ENCODE measurements at regions not wholly inside any gene's neighbourhood (a gene's known extent, or its start where the extent isn't known, plus 50 kb on each side); places are given as distances from the start of the nearest gene placed in this dataset.

DNA sequence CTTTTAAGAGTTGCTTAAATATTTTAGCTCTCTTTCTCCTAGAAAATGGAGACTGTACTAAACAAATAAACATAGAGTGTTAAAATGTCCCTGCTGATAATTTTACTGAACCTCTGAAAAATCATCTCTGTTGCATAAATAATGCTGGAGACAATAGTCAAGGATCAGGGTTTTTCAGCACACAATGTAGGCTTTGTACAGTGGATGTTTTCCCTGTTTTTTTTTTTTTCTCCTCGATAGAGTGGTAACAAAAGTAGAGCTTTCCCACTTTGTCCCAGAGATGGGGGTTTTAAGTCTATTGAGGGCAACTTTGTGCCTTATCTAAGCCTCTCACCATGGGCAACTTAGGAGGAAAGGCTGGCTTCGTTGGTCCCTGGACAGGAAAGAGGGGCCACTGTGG is 222.6 kb upstream of the HDDC2 start:
- POLR2A ChIA-PET, result interaction anchor here (1.4 kb wide), 1 partner anchor 25 kb away, joined by 3 read pairs; no protein-coding TSS in a partner anchor
- no peak for FAIRE-seq
- TF ChIP-seq ZNF512 (tag; IDR thresholded peaks at IDR 0.05) (no peak), FOSL1 (tag; conservative IDR thresholded peaks at IDR 0.05) (no peak), MEIS2 (IDR thresholded peaks at IDR 0.05; ENCODE audit: partially characterized antibody) (no peak), ZBTB26 (CRISPR knock-in tag; IDR thresholded peaks at IDR 0.05) (no peak), NR3C1 (CRISPR knock-in tag; IDR thresholded peaks at IDR 0.05) (no peak), HNRNPL (IDR thresholded peaks at IDR 0.05; ENCODE audit: low read depth, low read length) (no peak), ZNF143 (CRISPR knock-in tag; IDR thresholded peaks at IDR 0.05) (no peak), ZNF830 (CRISPR knock-in tag; IDR thresholded peaks at IDR 0.05) (no peak), CREB1 (IDR thresholded peaks at IDR 0.05) (no peak), CREB1 (CRISPR knock-in tag; IDR thresholded peaks at IDR 0.05) (no peak), ILF3 (IDR thresholded peaks at IDR 0.05; ENCODE audit: borderline replicate concordance) (no peak), ZNF77 (CRISPR knock-in tag; IDR thresholded peaks at IDR 0.05) (no peak), HMGN3 (IDR thresholded peaks at IDR 0.05; ENCODE audit: borderline replicate concordance, extremely low read depth, insufficient read length, low read depth, low read length) (no peak), THAP12 (CRISPR knock-in tag; IDR thresholded peaks at IDR 0.05) (no peak), FUS (optimal IDR thresholded peaks at IDR 0.05; ENCODE audit: low read depth, low read length) (no peak)
- TF ChIP-seq, protein P1, sequence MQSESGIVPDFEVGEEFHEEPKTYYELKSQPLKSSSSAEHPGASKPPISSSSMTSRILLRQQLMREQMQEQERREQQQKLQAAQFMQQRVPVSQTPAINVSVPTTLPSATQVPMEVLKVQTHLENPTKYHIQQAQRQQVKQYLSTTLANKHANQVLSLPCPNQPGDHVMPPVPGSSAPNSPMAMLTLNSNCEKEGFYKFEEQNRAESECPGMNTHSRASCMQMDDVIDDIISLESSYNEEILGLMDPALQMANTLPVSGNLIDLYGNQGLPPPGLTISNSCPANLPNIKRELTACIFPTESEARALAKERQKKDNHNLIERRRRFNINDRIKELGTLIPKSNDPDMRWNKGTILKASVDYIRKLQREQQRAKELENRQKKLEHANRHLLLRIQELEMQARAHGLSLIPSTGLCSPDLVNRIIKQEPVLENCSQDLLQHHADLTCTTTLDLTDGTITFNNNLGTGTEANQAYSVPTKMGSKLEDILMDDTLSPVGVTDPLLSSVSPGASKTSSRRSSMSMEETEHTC (IDR thresholded peaks at IDR 0.05), result no peak
- TF ChIP-seq, protein P2, sequence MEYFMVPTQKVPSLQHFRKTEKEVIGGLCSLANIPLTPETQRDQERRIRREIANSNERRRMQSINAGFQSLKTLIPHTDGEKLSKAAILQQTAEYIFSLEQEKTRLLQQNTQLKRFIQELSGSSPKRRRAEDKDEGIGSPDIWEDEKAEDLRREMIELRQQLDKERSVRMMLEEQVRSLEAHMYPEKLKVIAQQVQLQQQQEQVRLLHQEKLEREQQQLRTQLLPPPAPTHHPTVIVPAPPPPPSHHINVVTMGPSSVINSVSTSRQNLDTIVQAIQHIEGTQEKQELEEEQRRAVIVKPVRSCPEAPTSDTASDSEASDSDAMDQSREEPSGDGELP (CRISPR knock-in tag; IDR thresholded peaks at IDR 0.05; ENCODE audit: borderline replicate concordance), result no peak

More for the DNA sequence above, 222.6 kb upstream of the HDDC2 start:
- no peak for ATAC-seq
- Histone ChIP-seq H3K4me2 (ENCODE audit: insufficient read depth, low read length) (no peak overlapping the region), H2AFZ (ENCODE audit: low read depth, low read length) (no peak overlapping the region), H3K36me3 (ENCODE audit: control insufficient read depth, insufficient read depth, low read length) (no peaks in the 10 kb centered on the region), H3K9ac (ENCODE audit: insufficient read depth in 1 of 2, low read depth in 2 of 2, low read length in 2 of 2) (no peak overlapping the region), H3K9me1 (ENCODE audit: control insufficient read depth, insufficient read depth, low read length) (no peaks in the 10 kb centered on the region), H3K4me1 (replicated peaks in 1 of 2; ENCODE audit: control insufficient read depth in 2 of 2, insufficient read depth in 2 of 2, low read length in 2 of 2) (peaks cover 0 to 3% of the 10 kb centered on the region in 2 experiments; a peak in 2 of 5 replicates), H3K4me3 (no peak overlapping the region), H4K20me1 (replicated peaks; ENCODE audit: control insufficient read depth, insufficient read depth, low read length) (no peaks in the 10 kb centered on the region), H3K27ac (ENCODE audit: extremely low read depth, low read depth, low read length) (no peak overlapping the region), H3K27me3 (ENCODE audit: control insufficient read depth in 2 of 2, insufficient read depth in 2 of 2, low read length in 2 of 2) (peaks cover 0 to 4% of the 10 kb centered on the region in 2 experiments; a peak in 1 of 5 replicates), H3K79me2 (ENCODE audit: control insufficient read depth, insufficient read depth, low read length) (no peaks in the 10 kb centered on the region), H3K9me3 (replicated peaks; ENCODE audit: control insufficient read depth, insufficient read depth, low read depth, low read length) (no peaks in the 10 kb centered on the region)
- WGBS (ENCODE audit: insufficient coverage, low coverage, missing lambda C conversion rate), result 0% methylated on average over 1 of the region's 2 CpGs
- in situ Hi-C loops (cut with MboI) (no loop called here), intact Hi-C loops (cut with micrococcal nuclease) (no loop called here)
- no TSS peak for BruUV-seq (replicated peaks)
- DNase-seq (ENCODE audit: extremely low read depth in 1 of 4, low spot score in 3 of 4), result no peak
- CTCF ChIA-PET (ENCODE audit: low intra/inter-chr PET ratio), result no interaction called here
